Caco-2 (cell line): ENCODE measurements at regions not wholly inside any gene's neighbourhood (a gene's known extent, or its start where the extent isn't known, plus 50 kb on each side); places are given as distances from the start of the nearest gene placed in this dataset.

ENCODE experiments used
- BruUV-seq: library from RNA; stranded (reverse); fragments of 400-500 nt; replicated peaks from 2 replicates; lab custom pipeline; 2021; lab: Mats Ljungman, UMichigan
- CTCF ChIA-PET: fragments of 300-600 bp; sonication (Branson Sonifier 250); formaldehyde crosslinking; loops from one replicate; lab custom pipeline; 2022; ENCODE audit warnings: antibody characterized with exemption; lab: Charles Lee
- POLR2A ChIA-PET: fragments of 300-600 bp; sonication (Branson Sonifier 250); formaldehyde crosslinking; loops from one replicate; lab custom pipeline; 2022; ENCODE audit warnings: antibody characterized with exemption; lab: Charles Lee
- DNase-seq, 2 experiments: peaks; one replicate each; pipeline versions ENCODE4 v3.0.0 to v3.0.0-alpha.2; 2020 to 2022
- H3K27me3 ChIP-seq: replicated peaks from 2 replicates; pipeline ENCODE4 v1.6.0; 2011; ENCODE audit warnings: low read length; ENCODE audit not compliant: control insufficient read depth, insufficient read depth
- H3K36me3 ChIP-seq: 2 replicates; pipeline ENCODE4 v1.5.1; 2011; ENCODE audit warnings: low read length; ENCODE audit not compliant: control insufficient read depth, insufficient read depth
- H3K4me1 ChIP-seq: fragments of 250-450 bp; sonication (Bioruptor Pico); 2 replicates; pipeline ENCODE4 v1.5.1; 2020; ENCODE audit warnings: mild to moderate bottlenecking
- H3K4me3 ChIP-seq: 2 replicates; pipeline ENCODE4 v1.5.1; 2011; ENCODE audit warnings: low read depth, mild to moderate bottlenecking, control low read depth, low read length
- H3K9me3 ChIP-seq: fragments of 250-450 bp; sonication (Bioruptor Pico); 2 replicates; pipeline ENCODE4 v1.5.1; 2020; ENCODE audit warnings: mild to moderate bottlenecking, moderate library complexity
- H3K27ac Mint-ChIP-seq: one replicate; pipeline ENCODE4 v1.8.0; 2022; ENCODE audit warnings: mixed read lengths; ENCODE audit not compliant: unreplicated experiment
- H3K27me3 Mint-ChIP-seq: one replicate; pipeline ENCODE4 v1.8.0; 2022; ENCODE audit warnings: mixed read lengths; ENCODE audit not compliant: insufficient read depth, unreplicated experiment
- H3K36me3 Mint-ChIP-seq: one replicate; pipeline ENCODE4 v1.8.0; 2022; ENCODE audit warnings: mild to moderate bottlenecking, mixed read lengths; ENCODE audit not compliant: insufficient read depth, unreplicated experiment
- H3K4me1 Mint-ChIP-seq: one replicate; pipeline ENCODE4 v1.8.0; 2022; ENCODE audit warnings: low read depth, mixed read lengths; ENCODE audit not compliant: unreplicated experiment
- H3K4me3 Mint-ChIP-seq: one replicate; pipeline ENCODE4 v1.8.0; 2022; ENCODE audit warnings: mild to moderate bottlenecking, moderate library complexity, mixed read lengths; ENCODE audit not compliant: unreplicated experiment
- H3K9me3 Mint-ChIP-seq: one replicate; pipeline ENCODE4 v1.8.0; 2022; ENCODE audit warnings: mixed read lengths; ENCODE audit not compliant: unreplicated experiment
- CTCF ChIP-seq, 2 experiments: fragments of 200-600 bp in 1 of 2; IDR thresholded peaks; 1 replicate in 1 of 2; 2 replicates in 1 of 2; pipeline versions ENCODE4 v1.5.1 to v1.8.0; 2011 to 2022; ENCODE audit warnings: antibody characterized with exemption in 1 of 2, control low read depth in 1 of 2, inconsistent platforms in 1 of 2, low read depth in 1 of 2, low read length in 1 of 2, mild to moderate bottlenecking in 1 of 2, moderate library complexity in 1 of 2; ENCODE audit not compliant: insufficient read depth in 1 of 2, severe bottlenecking in 1 of 2, unreplicated experiment in 1 of 2
- intact Hi-C: fragments of 100-400 bp; cut with micrococcal nuclease; formaldehyde crosslinking; loops from one replicate; pipeline ENCODE4 v1.10.0; 2022; ENCODE audit not compliant: unreplicated experiment

GRCh38 chr2:120616261-120616660, 119.4 kb upstream of the GLI2 start:
- Histone ChIP-seq H3K36me3 (no peaks in the 10 kb centered on the region), H3K4me1 (peaks cover 11% of the 10 kb centered on the region), H3K27me3 (no peaks in the 10 kb centered on the region), H3K4me3 (no peak overlapping the region), H3K9me3 (no peaks in the 10 kb centered on the region)
- no peak for DNase-seq
- no peak overlapping the region for H3K27ac Mint-ChIP-seq
- ChIA-PET POLR2A (no interaction called here), CTCF (no interaction called here)
- H3K27me3 Mint-ChIP-seq = no peaks in the 10 kb centered on the region
- no TSS peak for BruUV-seq
- intact Hi-C loops = no loop called here
- H3K4me1 Mint-ChIP-seq = no peaks in the 10 kb centered on the region
- H3K9me3 Mint-ChIP-seq = peaks cover 2% of the 10 kb centered on the region
- no peaks in the 10 kb centered on the region for H3K36me3 Mint-ChIP-seq
- TF ChIP-seq CTCF (IDR thresholded peaks at IDR 0.05; ENCODE audit: insufficient read depth in 1 of 2, low read depth in 1 of 2, low read length in 1 of 2, severe bottlenecking in 1 of 2, unreplicated experiment in 1 of 2) = no peak
- H3K4me3 Mint-ChIP-seq = no peak overlapping the region

- H3K9me3 ChIP-seq = no peaks in the 10 kb centered on the region
- H3K4me1 ChIP-seq = peaks cover 11% of the 10 kb centered on the region
- H3K4me3 Mint-ChIP-seq = no peak overlapping the region
- H3K4me1 Mint-ChIP-seq = no peaks in the 10 kb centered on the region
- no peaks in the 10 kb centered on the region for H3K36me3 Mint-ChIP-seq
- no peak for DNase-seq
- no TSS peak for BruUV-seq
- intact Hi-C loops = no loop called here
- H3K4me3 ChIP-seq = no peak overlapping the region
- POLR2A ChIA-PET = no interaction called here
- H3K27me3 ChIP-seq = no peaks in the 10 kb centered on the region
- CTCF ChIA-PET = no interaction called here
- peaks cover 10% of the 10 kb centered on the region for H3K9me3 Mint-ChIP-seq
- H3K27me3 Mint-ChIP-seq = no peaks in the 10 kb centered on the region
- TF ChIP-seq CTCF (IDR thresholded peaks at IDR 0.05; ENCODE audit: insufficient read depth in 1 of 2, low read depth in 1 of 2, low read length in 1 of 2, severe bottlenecking in 1 of 2, unreplicated experiment in 1 of 2) = no peak
- no peak overlapping the region for H3K27ac Mint-ChIP-seq
- no peaks in the 10 kb centered on the region for H3K36me3 ChIP-seq
Measured at GRCh38 chr2:120617055-120617454, 118.6 kb upstream of the GLI2 start.

GRCh38 chr2:120618830-120619229, 116.8 kb upstream of the GLI2 start:
- ChIA-PET POLR2A (no interaction called here), CTCF (interaction anchor here (1.3 kb wide), 1 partner anchor 275 kb away, joined by 10 read pairs; no protein-coding TSS in a partner anchor)
- Mint-ChIP-seq H3K4me3 (no peak overlapping the region), H3K9me3 (peaks cover 14% of the 10 kb centered on the region), H3K27me3 (no peaks in the 10 kb centered on the region), H3K36me3 (no peaks in the 10 kb centered on the region), H3K4me1 (no peaks in the 10 kb centered on the region), H3K27ac (no peak overlapping the region)
- Histone ChIP-seq H3K4me1 (peaks cover 11% of the 10 kb centered on the region), H3K9me3 (no peaks in the 10 kb centered on the region), H3K4me3 (no peak overlapping the region), H3K27me3 (no peaks in the 10 kb centered on the region), H3K36me3 (no peaks in the 10 kb centered on the region; the same call in 1 of the 2 replicates)
- no peak for TF ChIP-seq CTCF (IDR thresholded peaks at IDR 0.05; ENCODE audit: insufficient read depth in 1 of 2, low read depth in 1 of 2, low read length in 1 of 2, severe bottlenecking in 1 of 2, unreplicated experiment in 1 of 2)
- intact Hi-C loops = loop anchor here (1.0 kb wide), 1 partner anchor 55 kb away; no protein-coding TSS in a partner anchor
- no TSS peak for BruUV-seq
- no peak for DNase-seq
